K562 (cell line): ENCODE measurements at regions not wholly inside any gene's neighbourhood (a gene's known extent, or its start where the extent isn't known, plus 50 kb on each side); places are given as distances from the start of the nearest gene placed in this dataset.

Experiments
- ATAC-seq: fragments of 200-7000 bp; cut with Tn5 transposase; 3 replicates; pipeline ENCODE4 v1.9.1; 2020; ENCODE audit warnings: moderate library complexity
- BruUV-seq: library from RNA; stranded (reverse); fragments of 400-500 nt; replicated peaks from 2 replicates; lab custom pipeline; 2021; lab: Mats Ljungman, UMichigan
- CTCF ChIA-PET: fragments of 300-600 bp; formaldehyde crosslinking; extraction: SDS; loops from one replicate; lab custom pipeline; 2021; ENCODE audit warnings: low intra/inter-chr PET ratio; lab: Yijun Ruan, JAX
- POLR2A ChIA-PET: fragments of 300-600, 350-650 bp; sonication (Branson Sonifier 250); formaldehyde crosslinking; extraction: SDS; loops from one replicate; lab custom pipeline; 2021; ENCODE audit warnings: antibody characterized with exemption, inconsistent platforms; lab: Yijun Ruan, JAX
- DNase-seq, 4 experiments: peaks; one replicate each; pipeline versions ENCODE4 v3.0.0 to v3.0.0-alpha.2; 2011 to 2018; ENCODE audit warnings: low spot score in 3 of 4, mixed read lengths in 3 of 4; ENCODE audit errors: extremely low read depth in 1 of 4
- FAIRE-seq: peaks from 2 replicates; lab custom pipeline; 2011; peaks lifted over from hg19 to GRCh38; lab: Jason Lieb, UNC
- H2AFZ ChIP-seq: 2 replicates; pipeline ENCODE4 v1.6.0; 2011; ENCODE audit warnings: low read depth, low read length, control low read depth, inconsistent platforms
- H3K27ac ChIP-seq: fragments of 200-600 bp; 3 replicates; pipeline ENCODE4 v1.8.0; 2011; ENCODE audit warnings: low read depth, mild to moderate bottlenecking, control low read depth, inconsistent platforms, low read length, moderate library complexity, mixed read lengths; ENCODE audit errors: extremely low read depth
- H3K27me3 ChIP-seq, 2 experiments: fragments of 300-600 bp in 1 of 2; 2 replicates in 1 of 2; 3 replicates in 1 of 2; pipeline versions ENCODE4 v1.6.0 to v1.8.0; 2011; ENCODE audit warnings: inconsistent platforms in 2 of 2, low read length in 2 of 2, mild to moderate bottlenecking in 1 of 2, mixed read lengths in 1 of 2, moderate library complexity in 1 of 2; ENCODE audit not compliant: control insufficient read depth in 2 of 2, insufficient read depth in 2 of 2
- H3K36me3 ChIP-seq: fragments of 300-600 bp; 3 replicates; pipeline ENCODE4 v1.8.0; 2011; ENCODE audit warnings: mild to moderate bottlenecking, low read length, inconsistent platforms; ENCODE audit not compliant: control insufficient read depth, insufficient read depth
- H3K4me1 ChIP-seq, 2 experiments: fragments of 200-600 bp in 1 of 2; replicated peaks in 1 of 2; 2 replicates in 1 of 2; 3 replicates in 1 of 2; pipeline versions ENCODE4 v1.5.1 to v1.8.0; 2011; ENCODE audit warnings: inconsistent platforms in 2 of 2, low read length in 2 of 2, mild to moderate bottlenecking in 1 of 2, mixed read lengths in 1 of 2, moderate library complexity in 1 of 2; ENCODE audit not compliant: control insufficient read depth in 2 of 2, insufficient read depth in 2 of 2
- H3K4me2 ChIP-seq: 2 replicates; pipeline ENCODE4 v1.6.1; 2011; ENCODE audit warnings: low read length, control low read depth, inconsistent platforms, mixed read lengths; ENCODE audit not compliant: insufficient read depth
- H3K4me3 ChIP-seq: fragments of 200-600 bp; sonication (generic), shearing (Covaris generic); 2 replicates; pipeline ENCODE4 v1.5.1; 2016; ENCODE audit warnings: control low read depth, inconsistent platforms
- H3K79me2 ChIP-seq: fragments of 200-600 bp; 3 replicates; pipeline ENCODE4 v1.8.0; 2011; ENCODE audit warnings: low read length, inconsistent platforms; ENCODE audit not compliant: control insufficient read depth, insufficient read depth
- H3K9ac ChIP-seq, 2 experiments: 2 replicates each; pipeline versions ENCODE4 v1.6.0 to v1.6.1; 2011; ENCODE audit warnings: low read depth in 2 of 2, low read length in 2 of 2, control low read depth in 1 of 2, inconsistent platforms in 1 of 2, mild to moderate bottlenecking in 1 of 2, mixed read lengths in 1 of 2; ENCODE audit not compliant: insufficient read depth in 1 of 2
- H3K9me1 ChIP-seq: one replicate; pipeline ENCODE4 v1.6.0; 2011; ENCODE audit warnings: inconsistent platforms, mild to moderate bottlenecking, low read length, moderate library complexity; ENCODE audit not compliant: control insufficient read depth, insufficient read depth
- H3K9me3 ChIP-seq: replicated peaks from 2 replicates; pipeline ENCODE4 v1.5.1; 2011; ENCODE audit warnings: low read depth, low read length, inconsistent platforms; ENCODE audit not compliant: control insufficient read depth, insufficient read depth
- H4K20me1 ChIP-seq: replicated peaks from 2 replicates; pipeline ENCODE4 v1.6.1; 2011; ENCODE audit warnings: low read length, inconsistent platforms, mixed read lengths; ENCODE audit not compliant: control insufficient read depth, insufficient read depth
- BDP1 ChIP-seq: IDR thresholded peaks from 3 replicates; pipeline ENCODE4 v1.6.1; 2011; ENCODE audit not compliant: insufficient read length, insufficient read depth
- CAMTA2 ChIP-seq: fragments of 250-450 bp; sonication (Bioruptor Pico); conservative IDR thresholded peaks from 2 replicates; pipeline ENCODE4 v1.5.1; 2022
- CXXC5 ChIP-seq: fragments of 250-450 bp; sonication (Bioruptor Pico); IDR thresholded peaks from 2 replicates; pipeline ENCODE4 v1.8.0; 2022; ENCODE audit warnings: inconsistent platforms, mild to moderate bottlenecking, moderate library complexity
- ELF2 ChIP-seq: fragments of 250-450 bp; sonication (Bioruptor Pico); IDR thresholded peaks from 2 replicates; pipeline ENCODE4 v1.5.0; 2021; ENCODE audit warnings: mild to moderate bottlenecking
- IRF1 ChIP-seq: sonication (generic); formaldehyde crosslinking; IDR thresholded peaks from 2 replicates; pipeline ENCODE4 v1.8.0; 2022; ENCODE audit warnings: missing genetic modification reagents, mild to moderate bottlenecking, borderline replicate concordance
- MTF1 ChIP-seq: fragments of 250-450 bp; sonication (Bioruptor Pico); IDR thresholded peaks from 2 replicates; pipeline ENCODE4 v1.9.0; 2021; ENCODE audit warnings: moderate library complexity, mild to moderate bottlenecking, inconsistent platforms, borderline replicate concordance
- MXI1 ChIP-seq: IDR thresholded peaks from 2 replicates; pipeline ENCODE4 v1.6.1; 2011; ENCODE audit warnings: low read depth, mild to moderate bottlenecking, improper control_type of control experiment, low read length
- NCOR1 ChIP-seq: fragments of 450-650 bp; IDR thresholded peaks from 2 replicates; pipeline ENCODE4 v1.6.1; 2016; ENCODE audit warnings: mild to moderate bottlenecking, moderate library complexity
- SETDB1 ChIP-seq: IDR thresholded peaks from one replicate; pipeline ENCODE4 v1.6.1; 2012; ENCODE audit warnings: low read length, control low read depth, inconsistent platforms
- SRSF7 ChIP-seq: fragments of 200-400 bp; formaldehyde crosslinking; optimal IDR thresholded peaks from 2 replicates; pipeline ENCODE3; 2017; ENCODE audit warnings: mild to moderate bottlenecking, low read depth, low read length
- TAL1 ChIP-seq: fragments of 450-650 bp; IDR thresholded peaks from 2 replicates; pipeline ENCODE4 v1.6.1; 2016; ENCODE audit warnings: mild to moderate bottlenecking
- TGIF2 ChIP-seq: sonication (generic); formaldehyde crosslinking; IDR thresholded peaks from 2 replicates; pipeline ENCODE4 v1.8.1; 2022; ENCODE audit warnings: mild to moderate bottlenecking, missing genetic modification reagents, moderate library complexity
- ZC3H11A ChIP-seq: IDR thresholded peaks from 2 replicates; pipeline ENCODE4 v1.6.1; 2012; ENCODE audit warnings: low read depth, low read length, improper control_type of control experiment
- ZNF121 ChIP-seq: sonication (generic); formaldehyde crosslinking; conservative IDR thresholded peaks from 2 replicates; pipeline ENCODE4 v1.8.0; 2022; ENCODE audit warnings: missing genetic modification reagents
- ZNF184 ChIP-seq: sonication (generic); formaldehyde crosslinking; IDR thresholded peaks from 2 replicates; pipeline ENCODE4 v1.5.0; 2020; ENCODE audit warnings: missing genetic modification reagents
- ZNF408 ChIP-seq: fragments of 250-450 bp; sonication (Bioruptor Pico); IDR thresholded peaks from 2 replicates; pipeline ENCODE4 v1.4.0; 2020; ENCODE audit warnings: low read depth, mild to moderate bottlenecking, moderate library complexity
- ZNF695 ChIP-seq: fragments of 450-650 bp; formaldehyde crosslinking; IDR thresholded peaks from 2 replicates; pipeline ENCODE4 v1.4.0; 2020; ENCODE audit warnings: mild to moderate bottlenecking, moderate library complexity
- ZNF79 ChIP-seq: fragments of 250-450 bp; sonication (Bioruptor Pico); IDR thresholded peaks from 2 replicates; pipeline ENCODE4 v1.4.0; 2020; ENCODE audit warnings: low read depth, mild to moderate bottlenecking, moderate library complexity
- WGBS: fragments of 100-300 bp; shearing (Covaris generic); methylation state at CpG from one replicate; pipeline ENCODE4 v1.1.6; 2016; ENCODE audit warnings: low coverage, mixed read lengths; ENCODE audit not compliant: insufficient coverage; ENCODE audit errors: missing lambda C conversion rate; 5-methylcytosine and 5-hydroxymethylcytosine counted together
- in situ Hi-C: fragments of 300-500 bp; cut with MboI; formaldehyde crosslinking; loops from 4 replicates; pipeline ENCODE4 v1.15.0; 2018; ENCODE audit warnings: inconsistent platforms, mixed read lengths
- intact Hi-C: fragments of 100-400 bp; cut with micrococcal nuclease; formaldehyde crosslinking; loops from 2 replicates; pipeline ENCODE4 v1.14.2; 2022
- TF ChIP-seq, protein P1 (sequence below): fragments of 250-450 bp; sonication (Bioruptor Pico); IDR thresholded peaks from 2 replicates; pipeline ENCODE4 v1.8.0; 2022; ENCODE audit warnings: inconsistent platforms

DNA sequence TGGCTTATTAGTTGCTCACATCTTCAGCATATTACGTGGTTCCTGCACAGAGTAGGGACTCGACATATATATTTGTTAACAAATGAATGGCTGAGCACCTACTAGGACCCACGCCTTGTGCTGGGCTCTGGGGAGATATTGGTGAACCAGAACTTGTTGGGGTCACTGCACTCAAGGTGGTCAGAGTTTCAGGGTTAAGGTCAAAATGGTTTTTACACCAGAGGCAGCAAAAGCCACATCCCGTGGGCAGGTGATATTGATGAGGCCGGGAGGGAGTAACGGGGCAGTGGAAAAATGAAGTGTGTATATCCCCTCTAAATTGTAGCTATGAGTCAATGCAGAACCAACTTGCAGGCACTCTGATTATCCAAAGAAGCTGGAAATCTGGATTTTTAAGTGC is 136.5 kb upstream of the KLF4 start:
- no peaks in the 10 kb centered on the region for H3K9me1 ChIP-seq
- H3K27me3 ChIP-seq = peaks cover 5 to 38% of the 10 kb centered on the region in 2 experiments; a peak in 4 of 5 replicates
- in situ Hi-C loops = no loop called here
- no peak overlapping the region for H3K9ac ChIP-seq
- H3K4me3 ChIP-seq = no peak overlapping the region
- no peaks in the 10 kb centered on the region for H3K4me1 ChIP-seq
- DNase-seq = no peak
- TF ChIP-seq ZNF121 (CRISPR knock-in tag) (no peak), NCOR1 (no peak), ZNF695 (CRISPR knock-in tag) (no peak), BDP1 (no peak), SETDB1 (no peak), ZC3H11A (no peak), TAL1 (no peak), ZNF408 (CRISPR knock-in tag) (no peak), TGIF2 (CRISPR knock-in tag) (no peak), CAMTA2 (CRISPR knock-in tag) (no peak), ELF2 (no peak), MTF1 (no peak), SRSF7 (no peak), IRF1 (CRISPR knock-in tag) (no peak), CXXC5 (no peak), MXI1 (no peak), ZNF184 (CRISPR knock-in tag) (no peak), ZNF79 (CRISPR knock-in tag) (no peak)
- TF ChIP-seq, protein P1, sequence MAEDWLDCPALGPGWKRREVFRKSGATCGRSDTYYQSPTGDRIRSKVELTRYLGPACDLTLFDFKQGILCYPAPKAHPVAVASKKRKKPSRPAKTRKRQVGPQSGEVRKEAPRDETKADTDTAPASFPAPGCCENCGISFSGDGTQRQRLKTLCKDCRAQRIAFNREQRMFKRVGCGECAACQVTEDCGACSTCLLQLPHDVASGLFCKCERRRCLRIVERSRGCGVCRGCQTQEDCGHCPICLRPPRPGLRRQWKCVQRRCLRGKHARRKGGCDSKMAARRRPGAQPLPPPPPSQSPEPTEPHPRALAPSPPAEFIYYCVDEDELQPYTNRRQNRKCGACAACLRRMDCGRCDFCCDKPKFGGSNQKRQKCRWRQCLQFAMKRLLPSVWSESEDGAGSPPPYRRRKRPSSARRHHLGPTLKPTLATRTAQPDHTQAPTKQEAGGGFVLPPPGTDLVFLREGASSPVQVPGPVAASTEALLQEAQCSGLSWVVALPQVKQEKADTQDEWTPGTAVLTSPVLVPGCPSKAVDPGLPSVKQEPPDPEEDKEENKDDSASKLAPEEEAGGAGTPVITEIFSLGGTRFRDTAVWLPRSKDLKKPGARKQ = no peak
- TF ChIP-seq, all 486 proteins: peak for 0
- intact Hi-C loops = no loop called here
- no peaks in the 10 kb centered on the region for H4K20me1 ChIP-seq
- no peaks in the 10 kb centered on the region for H3K79me2 ChIP-seq
- no peak overlapping the region for H3K4me2 ChIP-seq
- FAIRE-seq = no peak
- H3K27ac ChIP-seq = no peak overlapping the region
- 0% methylated on average over 6 of the region's 6 CpGs for WGBS
- no peak overlapping the region for H2AFZ ChIP-seq
- H3K9me3 ChIP-seq = no peaks in the 10 kb centered on the region
- POLR2A ChIA-PET = no interaction called here
- H3K36me3 ChIP-seq = no peaks in the 10 kb centered on the region
- CTCF ChIA-PET = no interaction called here
- no TSS peak for BruUV-seq
- no peak for ATAC-seq
